ENCODE measurements at regions not wholly inside any gene's neighbourhood (a gene's known extent, or its start where the extent isn't known, plus 50 kb on each side); places are given as distances from the start of the nearest gene placed in this dataset.

GRCh38 chr1:110816945-110817344 is 56.0 kb upstream of the CD53 start:
- DNase-seq (ENCODE audit: low spot score): no peak

GRCh38 chr1:110811529-110811928 is 61.4 kb upstream of the CD53 start:
- no peak for DNase-seq (ENCODE audit: low spot score)

- DNase-seq (ENCODE audit: low spot score): no peak
Measured at GRCh38 chr1:110800079-110800478, 72.9 kb upstream of the CD53 start.

GRCh38 chr1:110798691-110799256 is 74.2 kb upstream of the CD53 start:
- DNase-seq (ENCODE audit: low spot score): no peak

GRCh38 chr1:110788673-110789072 is 84.3 kb upstream of the CD53 start:
- DNase-seq (ENCODE audit: low spot score): no peak

GRCh38 chr1:110787328-110788071 is 85.4 kb upstream of the CD53 start:
- DNase-seq (ENCODE audit: low spot score): no peak

GRCh38 chr1:110786802-110787327 is 86.1 kb upstream of the CD53 start:
- no peak for DNase-seq (ENCODE audit: low spot score)

GRCh38 chr1:110785612-110786011 is 87.3 kb upstream of the CD53 start:
- DNase-seq (ENCODE audit: low spot score): no peak

DNA sequence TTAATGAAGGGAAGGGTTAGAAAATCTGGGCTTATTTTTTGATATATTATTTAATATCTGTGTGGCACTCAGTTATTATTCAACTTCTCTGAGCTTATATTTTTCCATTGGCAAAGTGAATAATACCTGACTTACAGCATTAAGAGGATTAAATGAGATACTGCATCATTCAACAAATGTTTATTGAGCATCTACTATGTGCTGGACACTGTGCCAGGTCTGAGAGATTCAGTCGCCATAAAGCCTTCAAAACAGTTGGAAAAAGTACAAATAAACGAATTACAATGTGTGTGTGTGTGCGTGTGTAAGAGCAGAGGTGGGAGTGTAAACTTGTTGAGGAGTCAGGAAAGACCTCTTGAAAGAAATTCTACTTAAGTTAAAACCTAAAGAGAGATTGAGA is 87.9 kb upstream of the CD53 start:
- DNase-seq (ENCODE audit: low spot score): no peak

DNA sequence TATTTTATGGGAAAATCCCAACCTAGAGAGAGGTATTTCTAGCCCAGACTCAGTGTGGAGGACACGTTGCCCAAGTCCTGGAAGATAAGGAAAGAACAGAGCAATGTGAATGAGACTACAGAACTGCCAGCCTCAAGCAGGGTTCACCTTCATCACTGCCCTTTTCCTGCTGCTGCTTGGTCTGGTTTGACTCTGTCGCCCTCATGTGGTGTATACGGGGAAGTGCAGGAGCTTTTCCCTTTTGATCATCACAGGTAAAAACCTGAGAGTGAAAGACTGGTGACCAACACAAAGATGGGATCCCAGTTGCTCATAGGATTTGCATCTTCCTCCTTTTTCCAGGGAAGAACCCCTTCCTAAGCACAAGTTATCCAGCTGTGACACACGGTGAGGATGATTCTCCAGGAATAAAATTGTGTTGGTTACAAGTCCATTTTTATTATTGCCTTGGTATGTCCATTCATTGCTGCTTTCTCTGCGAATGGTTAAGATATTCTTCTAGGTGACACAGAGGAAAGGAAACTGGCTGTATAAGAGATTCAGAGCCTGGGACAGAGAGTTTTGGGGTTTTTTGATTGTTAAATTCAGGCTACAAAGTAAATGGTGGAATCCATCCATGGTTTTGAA is 89.5 kb upstream of the CD53 start:
- peak; percentile 54 for DNase-seq (ENCODE audit: low spot score)

DNA sequence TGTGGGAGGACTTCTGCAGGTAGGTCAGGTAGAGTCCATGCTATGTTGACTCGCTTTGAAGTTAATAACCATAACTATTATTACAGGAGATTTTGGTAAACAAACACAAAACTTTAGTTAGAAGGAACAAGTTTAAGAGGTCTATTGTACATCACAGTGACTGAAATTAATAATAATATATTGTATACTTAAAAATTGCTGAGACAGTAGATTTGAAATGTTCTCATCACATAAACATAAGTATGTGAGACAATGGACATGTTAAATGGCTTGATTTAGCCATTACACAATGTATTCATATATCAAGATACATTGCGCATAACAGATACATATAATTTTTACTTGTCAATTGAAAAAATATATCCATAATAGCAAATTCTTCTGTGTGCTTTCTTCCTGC is 91.4 kb upstream of the CD53 start:
- DNase-seq (ENCODE audit: low spot score): no peak

DNA sequence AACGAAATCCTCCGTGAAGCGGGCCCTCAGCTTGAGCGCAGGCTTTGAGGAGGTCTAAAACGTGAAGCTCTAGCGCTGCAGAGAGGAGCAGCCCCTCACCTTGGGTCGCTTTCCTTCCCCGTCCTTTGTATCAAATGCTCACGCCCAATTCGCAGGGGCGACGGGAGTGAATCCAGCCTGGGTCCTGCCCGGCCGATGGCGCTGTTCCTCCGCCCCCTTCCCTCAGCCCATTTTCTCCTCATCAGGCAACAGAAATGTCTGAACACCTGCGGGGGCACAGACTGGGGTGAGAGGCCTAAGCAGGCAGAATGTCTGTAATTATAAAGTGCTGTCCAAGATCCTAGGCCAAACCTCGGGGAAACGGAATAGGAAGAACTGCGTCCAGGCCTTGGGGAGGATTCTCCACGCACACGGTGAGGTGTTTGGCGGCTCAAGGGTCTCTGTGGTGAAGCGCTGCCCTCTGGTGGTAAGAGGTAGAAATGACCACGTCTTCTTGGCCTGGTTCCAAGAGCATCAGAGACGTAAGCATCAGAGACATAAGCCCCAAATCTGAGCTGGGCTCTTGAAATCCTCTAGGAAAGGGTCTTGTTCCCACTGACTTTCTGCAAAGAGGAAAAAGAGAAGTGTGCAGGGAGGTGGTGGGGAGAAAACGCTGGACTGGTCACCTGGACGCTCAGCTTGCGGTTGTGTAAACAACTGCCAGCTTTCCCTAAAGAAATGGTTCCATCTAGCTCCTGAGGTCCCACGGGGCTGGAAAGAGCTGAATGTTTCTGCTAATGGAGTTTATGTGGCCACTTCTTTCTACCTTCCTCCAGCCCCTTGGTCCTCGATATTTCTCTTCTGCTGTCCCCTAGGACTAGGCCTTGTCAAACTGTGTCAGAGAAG is 92.1 kb upstream of the CD53 start:
- DNase-seq (ENCODE audit: low spot score): peak; percentile 63

- no peak for DNase-seq (ENCODE audit: low spot score)
Measured at GRCh38 chr1:110779636-110780035, 93.3 kb upstream of the CD53 start.

DNA sequence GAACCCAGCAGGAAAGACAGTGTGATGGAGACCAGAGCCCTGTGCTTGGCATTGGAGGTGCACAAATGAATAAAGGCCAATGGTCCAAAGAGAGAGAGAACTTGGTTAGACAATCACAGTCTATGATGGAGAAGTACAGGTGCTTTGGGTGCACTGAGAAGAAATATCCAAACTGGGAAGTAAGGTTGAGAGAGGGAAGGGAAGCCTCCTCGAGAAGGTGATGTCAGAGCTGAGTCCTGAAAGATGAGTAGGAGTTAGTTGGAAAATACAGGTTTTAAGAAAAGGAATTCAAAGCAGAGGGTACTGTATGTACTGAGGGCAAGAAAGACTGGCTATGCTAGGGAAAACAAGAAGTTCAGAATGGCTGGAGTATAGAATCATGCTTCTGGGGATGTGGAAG is 94.1 kb upstream of the CD53 start:
- DNase-seq (ENCODE audit: low spot score): no peak

GRCh38 chr1:110777228-110777627 is 95.7 kb upstream of the CD53 start:
- no peak for DNase-seq (ENCODE audit: low spot score)

- DNase-seq (ENCODE audit: low spot score): no peak
Measured at GRCh38 chr1:110774398-110774797, 98.5 kb upstream of the CD53 start.

DNA sequence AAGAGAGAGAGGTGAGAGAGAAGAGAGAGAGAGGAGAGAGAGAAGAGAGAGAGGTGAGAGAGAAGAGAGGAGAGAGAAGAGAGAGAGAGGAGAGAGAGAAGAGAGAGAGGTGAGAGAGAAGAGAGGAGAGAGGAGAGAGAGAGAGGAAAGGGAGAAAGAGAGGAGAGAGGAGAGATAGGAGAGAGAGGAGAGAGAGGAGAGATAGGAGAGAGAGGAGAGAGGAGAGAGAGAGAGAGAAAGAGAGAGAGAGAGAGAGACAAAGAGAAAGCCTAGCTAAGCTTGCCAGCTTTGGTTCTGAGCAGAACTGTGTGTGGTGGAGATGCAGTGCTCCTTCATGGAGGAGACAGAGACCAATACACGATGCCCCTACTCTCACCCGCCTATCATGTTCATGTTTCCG is 99.1 kb upstream of the KCNA3 start:
- no peak for DNase-seq (ENCODE audit: low spot score)

- no peak for DNase-seq (ENCODE audit: low spot score)
Measured at GRCh38 chr1:110771245-110772022, 96.7 kb upstream of the KCNA3 start.

DNA sequence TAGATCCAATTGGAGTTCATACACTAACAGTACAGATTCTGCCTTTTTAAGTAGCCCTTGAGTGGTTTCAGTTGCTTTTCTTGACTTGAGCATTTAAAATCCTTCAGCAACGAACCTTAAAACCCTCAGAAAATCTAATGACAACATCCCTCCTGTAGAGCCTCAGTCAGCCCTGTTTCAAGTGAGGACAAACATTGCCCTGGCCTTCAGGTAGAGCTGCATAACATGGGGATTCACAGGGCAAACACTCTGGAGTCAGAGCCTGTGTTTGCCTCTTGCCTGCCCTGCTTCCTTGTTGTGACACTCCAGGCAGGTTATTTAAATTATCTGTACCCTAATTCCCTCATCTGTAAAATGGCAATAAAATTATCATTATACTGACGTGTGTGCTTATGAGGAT is 96.1 kb upstream of the KCNA3 start:
- DNase-seq (ENCODE audit: low spot score): no peak

- DNase-seq (ENCODE audit: low spot score): no peak
Measured at GRCh38 chr1:110768605-110769004, 93.9 kb upstream of the KCNA3 start.

DNA sequence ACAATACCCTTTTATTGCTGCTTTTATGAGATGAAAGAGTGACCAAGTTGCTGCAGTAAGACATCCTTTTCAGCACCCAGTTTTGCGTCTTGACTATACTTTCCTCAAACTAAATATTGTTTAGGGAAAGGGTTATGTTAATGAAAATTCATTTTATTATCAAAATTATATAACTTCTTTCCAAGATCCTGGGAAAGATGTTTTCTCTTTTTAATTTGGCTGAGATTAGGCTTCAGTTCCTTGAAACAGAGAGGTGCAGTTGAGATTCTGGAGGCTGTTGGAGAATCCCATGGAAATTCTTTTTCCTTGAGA is 91.6 kb upstream of the KCNA3 start:
- DNase-seq (ENCODE audit: low spot score): no peak

Data from A172 (cell line).